ENCODE measurements at regions not wholly inside any gene's neighbourhood (a gene's known extent, or its start where the extent isn't known, plus 50 kb on each side); places are given as distances from the start of the nearest gene placed in this dataset.
"Not testable (repeated sequence)": the region's sequence is repeated elsewhere in the genome, so short reads cannot be mapped to it uniquely, and the experiment has no call there.

DNA sequence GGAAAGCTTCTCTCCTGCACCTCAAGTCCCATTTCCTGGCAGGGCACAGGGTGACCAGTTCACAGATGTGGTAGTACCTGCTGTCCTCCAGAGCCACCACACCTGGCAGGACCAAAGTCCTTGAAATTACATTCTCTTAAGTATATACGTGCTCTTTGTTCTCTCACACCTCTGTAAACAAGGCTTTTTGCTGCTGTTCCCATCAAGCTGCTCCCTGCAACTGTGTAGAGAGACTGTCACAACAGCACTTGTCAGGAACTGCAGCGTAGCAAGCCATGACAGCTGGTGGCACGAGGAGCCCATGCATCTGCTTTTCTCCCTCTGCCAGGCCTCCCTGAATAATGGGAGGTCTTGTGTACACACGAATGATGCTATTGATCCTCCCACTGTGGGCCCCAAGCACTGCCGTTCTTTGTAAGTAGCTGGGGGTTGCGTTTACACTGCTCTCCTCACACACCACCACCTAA is 431.8 kb downstream of the CD83 start:
- intact Hi-C loops (cut with micrococcal nuclease): no loop called here
- Mint-ChIP-seq H3K4me1 (peaks cover 22% of the 10 kb centered on the region), H3K27me3 (no peaks in the 10 kb centered on the region), H3K9me3 (no peaks in the 10 kb centered on the region), H3K27ac (no peak overlapping the region), H3K36me3 (ENCODE audit: low read depth) (no peaks in the 10 kb centered on the region), H3K4me3 (no peak overlapping the region)
- DNase-seq (no peak), ATAC-seq (ENCODE audit: low read depth) (no peak)
- CTCF ChIA-PET: no interaction called here
- TF ChIP-seq, protein P1, sequence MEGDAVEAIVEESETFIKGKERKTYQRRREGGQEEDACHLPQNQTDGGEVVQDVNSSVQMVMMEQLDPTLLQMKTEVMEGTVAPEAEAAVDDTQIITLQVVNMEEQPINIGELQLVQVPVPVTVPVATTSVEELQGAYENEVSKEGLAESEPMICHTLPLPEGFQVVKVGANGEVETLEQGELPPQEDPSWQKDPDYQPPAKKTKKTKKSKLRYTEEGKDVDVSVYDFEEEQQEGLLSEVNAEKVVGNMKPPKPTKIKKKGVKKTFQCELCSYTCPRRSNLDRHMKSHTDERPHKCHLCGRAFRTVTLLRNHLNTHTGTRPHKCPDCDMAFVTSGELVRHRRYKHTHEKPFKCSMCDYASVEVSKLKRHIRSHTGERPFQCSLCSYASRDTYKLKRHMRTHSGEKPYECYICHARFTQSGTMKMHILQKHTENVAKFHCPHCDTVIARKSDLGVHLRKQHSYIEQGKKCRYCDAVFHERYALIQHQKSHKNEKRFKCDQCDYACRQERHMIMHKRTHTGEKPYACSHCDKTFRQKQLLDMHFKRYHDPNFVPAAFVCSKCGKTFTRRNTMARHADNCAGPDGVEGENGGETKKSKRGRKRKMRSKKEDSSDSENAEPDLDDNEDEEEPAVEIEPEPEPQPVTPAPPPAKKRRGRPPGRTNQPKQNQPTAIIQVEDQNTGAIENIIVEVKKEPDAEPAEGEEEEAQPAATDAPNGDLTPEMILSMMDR (IDR thresholded peaks at IDR 0.05): no peak
- POLR2A ChIA-PET: interaction anchor here (1.1 kb wide), 1 partner anchor 18 kb away, joined by 3 read pairs; no protein-coding TSS in a partner anchor

GRCh38 chr6:14549871-14550270 is 432.3 kb downstream of the CD83 start:
- DNase-seq (no peak), ATAC-seq (ENCODE audit: low read depth) (no peak)
- intact Hi-C loops (cut with micrococcal nuclease): no loop called here
- Mint-ChIP-seq H3K4me3 (no peak overlapping the region), H3K36me3 (ENCODE audit: low read depth) (no peaks in the 10 kb centered on the region), H3K4me1 (peaks cover 17% of the 10 kb centered on the region), H3K9me3 (no peaks in the 10 kb centered on the region), H3K27me3 (no peaks in the 10 kb centered on the region), H3K27ac (no peak overlapping the region)
- CTCF ChIA-PET: no interaction called here
- TF ChIP-seq, protein P1 (IDR thresholded peaks at IDR 0.05): no peak
- POLR2A ChIA-PET: interaction anchor here (1.1 kb wide), 1 partner anchor 17 kb away, joined by 3 read pairs; no protein-coding TSS in a partner anchor

GRCh38 chr6:14550410-14550809 is 432.8 kb downstream of the CD83 start:
- Mint-ChIP-seq H3K9me3 (no peaks in the 10 kb centered on the region), H3K27me3 (no peaks in the 10 kb centered on the region), H3K27ac (no peak overlapping the region), H3K4me3 (no peak overlapping the region), H3K36me3 (ENCODE audit: low read depth) (no peaks in the 10 kb centered on the region), H3K4me1 (peaks cover 16% of the 10 kb centered on the region)
- TF ChIP-seq, protein P1 (IDR thresholded peaks at IDR 0.05): no peak
- DNase-seq (no peak), ATAC-seq (ENCODE audit: low read depth) (no peak)
- POLR2A ChIA-PET: interaction anchor here (0.6 kb wide), 1 partner anchor 52 kb away, joined by 8 read pairs; no protein-coding TSS in a partner anchor
- CTCF ChIA-PET: no interaction called here
- intact Hi-C loops (cut with micrococcal nuclease): no loop called here

DNA sequence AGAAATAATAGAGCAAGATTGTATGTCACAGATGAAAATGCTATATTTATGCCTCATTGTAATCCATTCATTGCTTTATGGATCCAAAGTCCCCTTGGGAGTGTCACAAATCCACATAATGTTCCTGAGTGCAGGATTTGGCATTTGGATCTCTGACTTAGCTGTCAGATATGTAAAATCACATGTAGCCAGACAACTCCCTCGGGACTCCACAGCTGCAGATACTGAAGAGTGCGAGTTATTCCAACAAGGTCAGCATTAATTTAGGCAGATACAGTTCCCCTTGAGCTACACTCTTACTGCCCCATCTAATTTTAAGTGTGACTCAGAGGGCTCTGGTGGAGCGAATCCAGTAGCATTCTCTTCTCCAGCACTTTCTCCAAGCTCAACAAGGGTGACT is 433.2 kb downstream of the CD83 start:
- peaks cover 20% of the 10 kb centered on the region for H3K4me1 Mint-ChIP-seq
- no peaks in the 10 kb centered on the region for H3K27me3 Mint-ChIP-seq
- H3K9me3 Mint-ChIP-seq: no peaks in the 10 kb centered on the region
- intact Hi-C loops (cut with micrococcal nuclease): no loop called here
- H3K4me3 Mint-ChIP-seq: no peak overlapping the region
- POLR2A ChIA-PET: interaction anchor here (0.6 kb wide), 1 partner anchor 52 kb away, joined by 8 read pairs; no protein-coding TSS in a partner anchor
- H3K27ac Mint-ChIP-seq: no peak overlapping the region
- CTCF ChIA-PET: interaction anchor here (0.5 to 0.6 kb wide), 2 partner anchors 305 to 323 kb away, joined by 3 to 4 read pairs; no protein-coding TSS in a partner anchor
- no peak for DNase-seq
- TF ChIP-seq, protein P1 (IDR thresholded peaks at IDR 0.05): no peak
- no peaks in the 10 kb centered on the region for H3K36me3 Mint-ChIP-seq (ENCODE audit: low read depth)
- no peak for ATAC-seq (ENCODE audit: low read depth)

DNA sequence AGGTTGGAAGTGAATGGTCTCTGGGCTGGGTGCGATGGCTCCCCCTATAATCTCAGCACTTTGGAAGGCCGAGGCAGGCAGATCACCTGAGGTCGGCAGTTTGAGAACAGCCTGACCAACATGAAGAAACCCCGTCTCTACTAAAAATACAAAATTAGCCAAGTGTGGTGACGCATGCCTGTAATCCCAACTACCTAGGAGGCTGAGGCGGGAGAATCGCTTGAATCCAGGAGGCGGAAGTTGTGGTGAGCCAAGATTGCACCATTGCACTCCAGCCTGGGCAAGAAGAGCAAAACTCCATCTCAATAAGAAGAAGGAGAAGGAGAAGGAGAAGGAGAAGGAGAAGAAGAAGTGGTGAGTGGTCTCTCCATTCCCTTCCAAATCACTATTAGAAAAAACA is 434.0 kb downstream of the CD83 start:
- CTCF ChIA-PET: interaction anchor here (0.5 to 0.6 kb wide), 2 partner anchors 304 to 322 kb away, joined by 3 to 4 read pairs; no protein-coding TSS in a partner anchor
- H3K4me1 Mint-ChIP-seq: peaks cover 20% of the 10 kb centered on the region
- DNase-seq; H3K9me3 Mint-ChIP-seq; intact Hi-C loops (cut with micrococcal nuclease); H3K27me3 Mint-ChIP-seq; POLR2A ChIA-PET; H3K36me3 Mint-ChIP-seq (ENCODE audit: low read depth); H3K27ac Mint-ChIP-seq; H3K4me3 Mint-ChIP-seq; ATAC-seq (ENCODE audit: low read depth): not testable (repeated sequence)

DNA sequence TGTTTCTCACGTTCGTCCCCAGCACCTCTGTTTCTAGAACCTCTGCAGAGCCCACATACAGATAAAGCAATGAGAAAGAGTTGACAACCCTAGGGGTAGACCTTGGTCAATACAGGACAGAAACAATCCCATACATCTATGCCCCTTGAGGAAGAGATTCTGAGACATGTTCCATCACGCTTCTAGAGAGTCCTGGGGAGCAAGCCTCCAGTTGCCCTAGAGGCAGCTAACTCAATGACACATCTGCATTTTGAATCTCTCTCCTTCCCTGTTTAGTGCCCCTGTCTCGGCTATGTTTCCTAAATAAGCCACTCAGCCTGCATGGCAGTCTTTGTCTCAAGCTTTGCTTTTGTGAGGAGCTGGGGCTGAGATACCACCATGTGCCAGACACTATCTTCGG is 435.3 kb downstream of the CD83 start:
- ChIA-PET CTCF (no interaction called here), POLR2A (no interaction called here)
- Mint-ChIP-seq H3K4me3 (no peak overlapping the region), H3K4me1 (peaks cover 20% of the 10 kb centered on the region), H3K27ac (no peak overlapping the region), H3K27me3 (no peaks in the 10 kb centered on the region), H3K9me3 (no peaks in the 10 kb centered on the region), H3K36me3 (ENCODE audit: low read depth) (no peaks in the 10 kb centered on the region)
- ATAC-seq (ENCODE audit: low read depth) (no peak), DNase-seq (no peak)
- TF ChIP-seq, protein P1 (IDR thresholded peaks at IDR 0.05): no peak
- intact Hi-C loops (cut with micrococcal nuclease): no loop called here

All from activated B cell treated with CpG ODN at 0.5 μM for 24 hours (primary cell).